ENCODE measurements at regions not wholly inside any gene's neighbourhood (a gene's known extent, or its start where the extent isn't known, plus 50 kb on each side); places are given as distances from the start of the nearest gene placed in this dataset.

DNA sequence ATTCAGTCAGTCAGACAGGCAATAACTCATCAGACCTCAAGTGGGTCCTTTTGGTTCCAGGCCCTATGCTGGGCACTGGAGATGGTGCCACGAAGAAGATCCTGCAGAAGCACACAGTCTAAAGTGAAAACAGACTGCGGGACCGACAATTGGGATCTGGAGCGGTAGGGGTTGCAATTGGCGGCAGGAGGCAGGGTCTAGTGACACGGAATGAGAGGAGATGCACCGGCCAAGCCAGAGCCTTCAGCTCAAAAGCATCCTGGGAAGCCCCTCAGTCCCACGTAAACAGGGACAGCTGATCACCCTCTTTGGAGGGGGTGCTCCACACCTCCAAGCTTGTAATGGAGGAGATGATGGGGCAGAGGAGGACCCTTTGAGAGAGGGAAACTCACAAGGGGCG is 56.2 kb downstream of the KLHDC7A start:
- H4K20me1 ChIP-seq (ENCODE audit: insufficient read depth), result no peaks in the 10 kb centered on the region
- intact Hi-C loops (cut with micrococcal nuclease), result no loop called here
- CTCF ChIA-PET, result interaction anchor here (0.8 to 1.0 kb wide), 2 partner anchors 19 to 39 kb away, joined by 3 to 4 read pairs; no protein-coding TSS in a partner anchor

More for the DNA sequence above, 56.2 kb downstream of the KLHDC7A start:
- Histone ChIP-seq H2AFZ (ENCODE audit: low read depth, low read length, poor library complexity, severe bottlenecking) (no peak overlapping the region), H3K9me3 (ENCODE audit: control insufficient read depth in 1 of 2, insufficient read depth in 1 of 2, low read depth in 1 of 2, low read length in 2 of 2) (no peaks in the 10 kb centered on the region), H3K36me3 (ENCODE audit: control insufficient read depth in 1 of 2, insufficient read depth in 2 of 2, low read length in 2 of 2) (no peaks in the 10 kb centered on the region), H3K4me1 (ENCODE audit: control insufficient read depth in 1 of 2, insufficient read depth in 2 of 2, low read length in 2 of 2) (peaks cover 2 to 4% of the 10 kb centered on the region in 2 experiments; a peak in 2 of 4 replicates), H3K79me2 (ENCODE audit: insufficient read depth, low read length) (no peaks in the 10 kb centered on the region), H3K9ac (ENCODE audit: low read length) (no peak overlapping the region), H3K27ac (ENCODE audit: low read depth, low read length) (no peak overlapping the region), H3K4me2 (ENCODE audit: low read length) (no peak overlapping the region), H3K9me2 (ENCODE audit: insufficient read depth) (no peaks in the 10 kb centered on the region), H3K27me3 (ENCODE audit: insufficient read depth, low read length) (peaks cover 50% of the 10 kb centered on the region), H3K4me3 (replicated peaks in 1 of 2; ENCODE audit: low read depth in 1 of 2, low read length in 2 of 2) (no peak overlapping the region)
- ATAC-seq, result no peak
- ChIA-PET POLR2A (no interaction called here), RAD21 (ENCODE audit: low non-redundant PET in 1 of 2, low total read pairs in 2 of 2, uncharacterized antibody in 2 of 2, unreplicated experiment in 2 of 2) (no interaction called here)
- DNase-seq (ENCODE audit: low read depth, low spot score), result no peak
- BruUV-seq (replicated peaks), result no TSS peak
- TF ChIP-seq, protein P1, sequence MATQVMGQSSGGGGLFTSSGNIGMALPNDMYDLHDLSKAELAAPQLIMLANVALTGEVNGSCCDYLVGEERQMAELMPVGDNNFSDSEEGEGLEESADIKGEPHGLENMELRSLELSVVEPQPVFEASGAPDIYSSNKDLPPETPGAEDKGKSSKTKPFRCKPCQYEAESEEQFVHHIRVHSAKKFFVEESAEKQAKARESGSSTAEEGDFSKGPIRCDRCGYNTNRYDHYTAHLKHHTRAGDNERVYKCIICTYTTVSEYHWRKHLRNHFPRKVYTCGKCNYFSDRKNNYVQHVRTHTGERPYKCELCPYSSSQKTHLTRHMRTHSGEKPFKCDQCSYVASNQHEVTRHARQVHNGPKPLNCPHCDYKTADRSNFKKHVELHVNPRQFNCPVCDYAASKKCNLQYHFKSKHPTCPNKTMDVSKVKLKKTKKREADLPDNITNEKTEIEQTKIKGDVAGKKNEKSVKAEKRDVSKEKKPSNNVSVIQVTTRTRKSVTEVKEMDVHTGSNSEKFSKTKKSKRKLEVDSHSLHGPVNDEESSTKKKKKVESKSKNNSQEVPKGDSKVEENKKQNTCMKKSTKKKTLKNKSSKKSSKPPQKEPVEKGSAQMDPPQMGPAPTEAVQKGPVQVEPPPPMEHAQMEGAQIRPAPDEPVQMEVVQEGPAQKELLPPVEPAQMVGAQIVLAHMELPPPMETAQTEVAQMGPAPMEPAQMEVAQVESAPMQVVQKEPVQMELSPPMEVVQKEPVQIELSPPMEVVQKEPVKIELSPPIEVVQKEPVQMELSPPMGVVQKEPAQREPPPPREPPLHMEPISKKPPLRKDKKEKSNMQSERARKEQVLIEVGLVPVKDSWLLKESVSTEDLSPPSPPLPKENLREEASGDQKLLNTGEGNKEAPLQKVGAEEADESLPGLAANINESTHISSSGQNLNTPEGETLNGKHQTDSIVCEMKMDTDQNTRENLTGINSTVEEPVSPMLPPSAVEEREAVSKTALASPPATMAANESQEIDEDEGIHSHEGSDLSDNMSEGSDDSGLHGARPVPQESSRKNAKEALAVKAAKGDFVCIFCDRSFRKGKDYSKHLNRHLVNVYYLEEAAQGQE (IDR thresholded peaks at IDR 0.05; ENCODE audit: low read depth), result no peak
- no peak for TF ChIP-seq SIN3A (IDR thresholded peaks at IDR 0.05; ENCODE audit: low read depth)
- no peak for TF ChIP-seq EZH2phosphoT487 (IDR thresholded peaks at IDR 0.05; ENCODE audit: borderline replicate concordance)
- no peak for TF ChIP-seq POLR2A (IDR thresholded peaks at IDR 0.05; ENCODE audit: borderline replicate concordance, extremely low read depth, insufficient read depth, insufficient read length)
- TF ChIP-seq, protein P2, sequence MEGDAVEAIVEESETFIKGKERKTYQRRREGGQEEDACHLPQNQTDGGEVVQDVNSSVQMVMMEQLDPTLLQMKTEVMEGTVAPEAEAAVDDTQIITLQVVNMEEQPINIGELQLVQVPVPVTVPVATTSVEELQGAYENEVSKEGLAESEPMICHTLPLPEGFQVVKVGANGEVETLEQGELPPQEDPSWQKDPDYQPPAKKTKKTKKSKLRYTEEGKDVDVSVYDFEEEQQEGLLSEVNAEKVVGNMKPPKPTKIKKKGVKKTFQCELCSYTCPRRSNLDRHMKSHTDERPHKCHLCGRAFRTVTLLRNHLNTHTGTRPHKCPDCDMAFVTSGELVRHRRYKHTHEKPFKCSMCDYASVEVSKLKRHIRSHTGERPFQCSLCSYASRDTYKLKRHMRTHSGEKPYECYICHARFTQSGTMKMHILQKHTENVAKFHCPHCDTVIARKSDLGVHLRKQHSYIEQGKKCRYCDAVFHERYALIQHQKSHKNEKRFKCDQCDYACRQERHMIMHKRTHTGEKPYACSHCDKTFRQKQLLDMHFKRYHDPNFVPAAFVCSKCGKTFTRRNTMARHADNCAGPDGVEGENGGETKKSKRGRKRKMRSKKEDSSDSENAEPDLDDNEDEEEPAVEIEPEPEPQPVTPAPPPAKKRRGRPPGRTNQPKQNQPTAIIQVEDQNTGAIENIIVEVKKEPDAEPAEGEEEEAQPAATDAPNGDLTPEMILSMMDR (IDR thresholded peaks at IDR 0.05 in 2 of 3, conservative IDR thresholded peaks at IDR 0.05 in 1 of 3; ENCODE audit: borderline replicate concordance in 1 of 3, insufficient read depth in 1 of 3, low read depth in 2 of 3, low read length in 2 of 3), result no peak

Data from HCT116 (cell line).